Upper lobe of left lung (tissue), 6 donors: ENCODE measurements at regions not wholly inside any gene's neighbourhood (a gene's known extent, or its start where the extent isn't known, plus 50 kb on each side); places are given as distances from the start of the nearest gene placed in this dataset.
A peak's percentile ranks its signal among the peaks of the same experiment; 100 is the strongest.

Experiments
- ATAC-seq, 2 donors: fragments of 200-7000 bp; cut with Tn5 transposase; one replicate each; pipeline ENCODE4 v1.9.1; 2022; ENCODE audit warnings: mild to moderate bottlenecking in 2 of 2, moderate library complexity in 2 of 2; ENCODE audit not compliant: low FRiP score in 2 of 2
- DNase-seq, 2 donors: peaks; one replicate each; pipeline ENCODE4 v3.0.0-alpha.2; 2019 to 2020
- H3K27ac ChIP-seq, 4 donors: fragments of 200-600 bp; sonication (generic); one replicate each; pipeline ENCODE4 v1.5.1; 2016 to 2019
- H3K27me3 ChIP-seq, 4 donors: fragments of 200-600 bp; sonication (generic); one replicate each; pipeline ENCODE4 v1.5.1; 2017 to 2019
- H3K36me3 ChIP-seq, 4 donors: fragments of 200-600 bp; sonication (generic); one replicate each; pipeline ENCODE4 v1.5.1; 2016 to 2019
- H3K4me1 ChIP-seq, 4 donors: fragments of 200-600 bp; sonication (generic); one replicate each; pipeline ENCODE4 v1.5.1; 2018 to 2019
- H3K4me3 ChIP-seq, 4 donors: fragments of 200-600 bp; sonication (generic); one replicate each; pipeline ENCODE4 v1.5.1; 2017 to 2019; ENCODE audit warnings: mild to moderate bottlenecking in 2 of 4, moderate library complexity in 1 of 4
- H3K9me3 ChIP-seq, 4 donors: fragments of 200-600 bp; sonication (generic); one replicate each; pipeline ENCODE4 v1.5.1; 2018 to 2019
- EP300 ChIP-seq, 4 donors: sonication (generic); formaldehyde crosslinking; IDR thresholded peaks; one replicate each; pipeline ENCODE4 v1.5.1; 2017; ENCODE audit warnings: antibody characterized with exemption in 4 of 4, control low read depth in 2 of 4
- POLR2A ChIP-seq, 4 donors: fragments of 450-650 bp; IDR thresholded peaks; one replicate each; pipeline ENCODE4 v1.5.1; 2016 to 2017; ENCODE audit warnings: antibody characterized with exemption in 4 of 4, mild to moderate bottlenecking in 2 of 4
- POLR2AphosphoS5 ChIP-seq, 2 donors: sonication (generic); formaldehyde crosslinking; IDR thresholded peaks; one replicate each; pipeline ENCODE4 v1.5.1; 2017; ENCODE audit warnings: antibody characterized with exemption in 2 of 2
- WGBS, 2 donors: methylation state at CpG; one replicate each; pipeline ENCODE4 v1.1.5; 2017 to 2018; 5-methylcytosine and 5-hydroxymethylcytosine counted together
- TF ChIP-seq, protein P1 (sequence below), 6 experiments: fragments of 450-650 bp in 4 of 6; fragments of 200-600 bp in 2 of 6; sonication (generic) in 2 of 6; IDR thresholded peaks; one replicate each; pipeline ENCODE4 v1.5.1; 2016 to 2019; ENCODE audit warnings: antibody characterized with exemption in 6 of 6
- donor health status: DM: no; HTN: no; CAD: no; lungs with moderate emphysema.
- donor health status: DM: no; HTN: yes; CAD: no; lungs with severe emphysema.

DNA sequence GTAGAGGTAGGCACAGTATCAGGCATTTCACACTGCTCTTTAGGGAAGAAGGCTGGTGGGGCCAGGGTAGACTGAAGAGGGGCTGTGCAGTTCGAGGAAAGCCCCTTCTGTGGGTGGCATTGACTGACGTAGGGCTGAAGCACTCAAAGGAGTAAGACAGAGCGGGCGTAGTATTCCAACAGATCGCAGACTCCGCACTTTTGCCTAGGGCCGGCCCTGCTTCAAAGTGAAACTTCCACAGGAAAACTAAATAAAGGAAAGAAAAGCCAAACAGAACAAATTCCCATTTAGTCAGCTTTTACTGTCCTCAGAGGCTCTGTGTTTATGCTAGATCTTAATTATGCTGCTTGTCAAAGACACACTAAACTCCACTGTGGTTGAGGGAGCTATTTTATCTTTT is 493.0 kb upstream of the WWC1 start:
- H3K4me3 ChIP-seq, result no peak overlapping the region
- no peaks in the 10 kb centered on the region for H3K9me3 ChIP-seq
- 58 to 79% methylated on average over 7 of the region's 7 CpGs for WGBS, 2 donors
- DNase-seq, result no peak
- no peak for TF ChIP-seq EP300 (IDR thresholded peaks at IDR 0.05)
- TF ChIP-seq POLR2A (IDR thresholded peaks at IDR 0.05), result no peak
- TF ChIP-seq POLR2AphosphoS5 (IDR thresholded peaks at IDR 0.05), result no peak
- TF ChIP-seq, protein P1, sequence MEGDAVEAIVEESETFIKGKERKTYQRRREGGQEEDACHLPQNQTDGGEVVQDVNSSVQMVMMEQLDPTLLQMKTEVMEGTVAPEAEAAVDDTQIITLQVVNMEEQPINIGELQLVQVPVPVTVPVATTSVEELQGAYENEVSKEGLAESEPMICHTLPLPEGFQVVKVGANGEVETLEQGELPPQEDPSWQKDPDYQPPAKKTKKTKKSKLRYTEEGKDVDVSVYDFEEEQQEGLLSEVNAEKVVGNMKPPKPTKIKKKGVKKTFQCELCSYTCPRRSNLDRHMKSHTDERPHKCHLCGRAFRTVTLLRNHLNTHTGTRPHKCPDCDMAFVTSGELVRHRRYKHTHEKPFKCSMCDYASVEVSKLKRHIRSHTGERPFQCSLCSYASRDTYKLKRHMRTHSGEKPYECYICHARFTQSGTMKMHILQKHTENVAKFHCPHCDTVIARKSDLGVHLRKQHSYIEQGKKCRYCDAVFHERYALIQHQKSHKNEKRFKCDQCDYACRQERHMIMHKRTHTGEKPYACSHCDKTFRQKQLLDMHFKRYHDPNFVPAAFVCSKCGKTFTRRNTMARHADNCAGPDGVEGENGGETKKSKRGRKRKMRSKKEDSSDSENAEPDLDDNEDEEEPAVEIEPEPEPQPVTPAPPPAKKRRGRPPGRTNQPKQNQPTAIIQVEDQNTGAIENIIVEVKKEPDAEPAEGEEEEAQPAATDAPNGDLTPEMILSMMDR (IDR thresholded peaks at IDR 0.05), result no peak
- no peaks in the 10 kb centered on the region for H3K27me3 ChIP-seq
- peak; percentile 19 to 27 for ATAC-seq
- H3K36me3 ChIP-seq, result no peaks in the 10 kb centered on the region
- H3K4me1 ChIP-seq, result no peaks in the 10 kb centered on the region
- H3K27ac ChIP-seq, result no peak overlapping the region

DNA sequence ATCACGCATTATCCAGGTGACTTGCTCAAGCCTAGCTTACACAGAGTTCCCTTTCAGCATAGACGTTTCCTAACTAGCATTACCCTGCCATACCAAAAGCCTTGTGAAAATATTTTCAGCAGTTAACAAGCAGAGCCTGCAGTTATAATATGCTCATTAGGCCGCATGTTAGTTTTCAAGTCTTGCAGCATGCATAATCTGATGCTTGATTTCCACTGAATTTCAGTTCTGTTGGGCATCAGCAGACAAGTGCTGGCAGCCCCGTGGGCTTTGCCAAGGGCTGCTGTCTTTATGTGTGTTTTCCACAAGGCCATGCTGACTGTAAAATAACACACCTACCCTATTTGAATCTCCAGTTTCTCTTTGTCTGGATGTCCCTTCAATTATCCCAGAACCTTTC is 491.0 kb upstream of the WWC1 start:
- TF ChIP-seq EP300 (IDR thresholded peaks at IDR 0.05) (no peak), POLR2A (IDR thresholded peaks at IDR 0.05) (no peak), POLR2AphosphoS5 (IDR thresholded peaks at IDR 0.05) (no peak)
- TF ChIP-seq, protein P1 (IDR thresholded peaks at IDR 0.05), result no peak
- Histone ChIP-seq H3K27me3 (no peaks in the 10 kb centered on the region), H3K4me3 (no peak overlapping the region), H3K27ac (no peak overlapping the region), H3K36me3 (no peaks in the 10 kb centered on the region), H3K9me3 (no peaks in the 10 kb centered on the region), H3K4me1 (no peaks in the 10 kb centered on the region)
- DNase-seq (no peak), ATAC-seq (no peak)
- 90 to 94% methylated on average over 4 of the region's 4 CpGs for WGBS, 2 donors

GRCh38 chr5:167801999-167802398 is 489.4 kb upstream of the WWC1 start:
- no peaks in the 10 kb centered on the region for H3K9me3 ChIP-seq
- DNase-seq (no peak), ATAC-seq (no peak)
- TF ChIP-seq, protein P1 (IDR thresholded peaks at IDR 0.05), result no peak
- TF ChIP-seq POLR2A (IDR thresholded peaks at IDR 0.05), result no peak
- TF ChIP-seq EP300 (IDR thresholded peaks at IDR 0.05), result no peak
- no peak for TF ChIP-seq POLR2AphosphoS5 (IDR thresholded peaks at IDR 0.05)
- no peak overlapping the region for H3K27ac ChIP-seq
- H3K36me3 ChIP-seq, result no peaks in the 10 kb centered on the region
- no peak overlapping the region for H3K4me3 ChIP-seq
- 90 to 93% methylated on average over 4 of the region's 4 CpGs for WGBS, 2 donors
- H3K27me3 ChIP-seq, result no peaks in the 10 kb centered on the region
- H3K4me1 ChIP-seq, result no peaks in the 10 kb centered on the region

DNA sequence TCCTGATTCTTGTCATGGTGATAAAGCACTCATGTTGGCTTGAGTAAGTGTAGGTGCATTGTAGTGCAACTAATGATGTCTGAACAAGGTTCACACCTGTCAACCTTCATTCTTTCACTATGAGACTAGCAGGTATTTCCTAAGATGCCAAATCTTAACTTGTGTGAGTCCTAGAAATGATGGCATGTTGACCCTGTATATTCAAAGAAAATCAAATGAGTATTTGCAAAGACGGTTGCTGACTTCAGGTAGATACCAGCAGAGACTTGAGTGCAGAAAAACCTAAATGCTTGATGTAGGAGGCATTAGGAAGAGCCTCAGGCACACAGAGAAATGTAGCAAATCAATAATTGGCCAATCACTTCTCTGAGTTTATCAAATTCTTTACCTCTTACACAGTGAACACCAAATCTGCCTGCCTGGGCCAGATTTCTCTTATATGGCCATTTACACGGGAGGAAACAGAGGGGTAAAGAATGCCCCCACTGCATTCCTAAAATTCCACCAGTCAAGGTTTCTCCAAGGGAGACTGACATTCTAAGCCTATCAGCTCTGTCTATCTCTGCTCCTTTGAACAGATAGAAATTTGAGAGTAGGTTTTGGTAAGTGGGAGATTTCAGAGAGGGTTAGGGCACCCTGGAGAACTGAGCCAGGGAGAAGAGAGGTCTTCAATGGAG is 488.6 kb upstream of the WWC1 start:
- Histone ChIP-seq H3K27ac (no peak overlapping the region), H3K27me3 (no peaks in the 10 kb centered on the region), H3K4me3 (no peak overlapping the region), H3K9me3 (no peaks in the 10 kb centered on the region), H3K4me1 (no peaks in the 10 kb centered on the region), H3K36me3 (no peaks in the 10 kb centered on the region)
- TF ChIP-seq, protein P1 (IDR thresholded peaks at IDR 0.05), result no peak
- TF ChIP-seq EP300 (IDR thresholded peaks at IDR 0.05) (no peak), POLR2AphosphoS5 (IDR thresholded peaks at IDR 0.05) (no peak), POLR2A (IDR thresholded peaks at IDR 0.05) (no peak)
- ATAC-seq (no peak), DNase-seq (no peak)
- 38 to 42% methylated on average over 2 of the region's 2 CpGs for WGBS, 2 donors
